Stimulated activated naive CD8-positive, alpha-beta T cell treated with anti-CD3 and anti-CD28 coated beads, Interleukin-15, Interleukin-2, amounts not matched to agents 100 ng/mL and 50 ng/mL, for 24 hours (primary cell): ENCODE measurements at regions not wholly inside any gene's neighbourhood (a gene's known extent, or its start where the extent isn't known, plus 50 kb on each side); places are given as distances from the start of the nearest gene placed in this dataset.

Source experiments
- H3K27ac Mint-ChIP-seq: one replicate; pipeline ENCODE4 v1.8.0; 2021; ENCODE audit warnings: mild to moderate bottlenecking, mixed read lengths
- H3K27me3 Mint-ChIP-seq: one replicate; pipeline ENCODE4 v1.8.0; 2021; ENCODE audit warnings: mixed read lengths
- H3K36me3 Mint-ChIP-seq: one replicate; pipeline ENCODE4 v1.8.0; 2021; ENCODE audit warnings: low read depth, mixed read lengths
- H3K4me1 Mint-ChIP-seq: one replicate; pipeline ENCODE4 v1.8.0; 2021; ENCODE audit warnings: low read depth, mixed read lengths
- H3K4me3 Mint-ChIP-seq: one replicate; pipeline ENCODE4 v1.8.0; 2021; ENCODE audit warnings: mild to moderate bottlenecking, mixed read lengths
- H3K9me3 Mint-ChIP-seq: one replicate; pipeline ENCODE4 v1.8.0; 2021; ENCODE audit warnings: mixed read lengths

DNA sequence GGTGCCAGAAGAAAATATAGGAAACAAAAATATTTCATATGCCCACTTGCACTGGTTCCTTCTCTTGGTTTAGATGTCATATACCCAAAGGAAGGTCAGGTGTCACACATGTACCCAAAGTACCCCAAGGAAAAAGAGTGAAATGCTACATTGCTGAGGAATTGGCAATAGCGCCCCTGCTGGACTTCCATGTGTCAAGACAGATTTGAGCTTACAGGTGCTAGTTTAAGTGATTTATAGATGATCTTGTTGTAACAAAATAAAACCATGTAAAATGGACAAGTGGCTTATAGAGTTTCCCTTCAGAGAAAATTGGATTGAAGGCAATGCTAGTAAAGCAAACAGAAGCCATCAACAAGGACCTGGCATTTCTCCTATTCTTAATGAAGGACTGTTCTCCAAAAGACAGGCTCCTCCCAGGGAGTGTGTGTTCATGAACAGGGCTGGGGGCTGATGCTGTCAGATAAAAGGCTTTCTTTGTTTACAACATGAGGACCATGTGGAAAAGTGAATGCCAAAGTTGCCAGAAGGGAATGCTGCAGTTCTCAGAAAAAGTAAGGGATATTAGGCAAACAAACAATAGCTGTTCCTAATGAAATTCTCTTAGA lies 64.3 kb upstream of the PAK5 start:
- Mint-ChIP-seq H3K27ac (no peak overlapping the region), H3K9me3 (peaks cover 5% of the 10 kb centered on the region), H3K4me3 (no peak overlapping the region), H3K36me3 (no peaks in the 10 kb centered on the region), H3K27me3 (peaks cover 16% of the 10 kb centered on the region), H3K4me1 (no peaks in the 10 kb centered on the region)

DNA sequence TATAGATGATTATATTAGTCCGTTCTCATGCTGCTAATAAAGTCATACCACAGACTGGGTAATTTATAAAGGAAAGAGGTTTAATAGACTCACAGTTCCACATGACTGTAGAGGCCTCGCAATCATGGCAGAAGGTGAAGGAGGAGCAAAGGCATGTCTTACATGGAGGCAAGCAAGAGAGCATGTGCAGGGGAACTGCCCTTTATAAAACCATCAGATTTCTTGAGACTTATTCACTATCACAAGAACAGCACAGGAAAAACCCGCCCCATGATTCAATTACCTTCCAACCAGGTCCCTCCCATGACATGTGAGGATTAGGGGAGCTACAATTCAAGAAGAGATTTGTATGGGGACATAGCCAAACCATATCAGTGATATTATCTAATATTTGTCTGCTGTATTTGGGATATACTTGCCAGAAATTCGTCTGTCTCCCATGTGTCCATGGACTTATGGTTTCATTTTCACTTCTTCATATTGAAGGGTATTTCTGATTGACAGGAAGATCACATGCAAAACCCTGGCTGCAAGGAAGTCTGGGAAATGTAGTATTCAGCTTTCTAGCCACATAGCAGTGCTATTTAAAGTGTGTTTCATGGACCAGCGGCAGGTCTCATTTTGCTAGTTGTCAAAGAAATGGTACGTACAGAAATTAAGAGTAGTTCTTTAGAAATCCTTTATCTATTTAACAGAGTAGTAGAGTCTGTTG lies 50.5 kb upstream of the PAK5 start:
- no peaks in the 10 kb centered on the region for H3K4me1 Mint-ChIP-seq
- peaks cover 12% of the 10 kb centered on the region for H3K27me3 Mint-ChIP-seq
- no peak overlapping the region for H3K4me3 Mint-ChIP-seq
- H3K9me3 Mint-ChIP-seq = peaks cover 9% of the 10 kb centered on the region
- no peak overlapping the region for H3K27ac Mint-ChIP-seq
- no peaks in the 10 kb centered on the region for H3K36me3 Mint-ChIP-seq
